Spleen (tissue), 7 donors: ENCODE measurements at regions not wholly inside any gene's neighbourhood (a gene's known extent, or its start where the extent isn't known, plus 50 kb on each side); places are given as distances from the start of the nearest gene placed in this dataset.

Experiments
- POLR2A ChIP-seq, 3 donors: fragments of 450-650 bp; IDR thresholded peaks; one replicate each; pipeline ENCODE4 v1.5.1; 2017; ENCODE audit warnings: antibody characterized with exemption in 3 of 3, mild to moderate bottlenecking in 1 of 3
- POLR2AphosphoS5 ChIP-seq, 3 donors: sonication (generic); formaldehyde crosslinking; IDR thresholded peaks; one replicate each; pipeline ENCODE4 v1.5.1; 2017; ENCODE audit warnings: antibody characterized with exemption in 3 of 3
- TF ChIP-seq, protein P1 (sequence below), 11 experiments: fragments of 200-600 bp in 7 of 11; fragments of 450-650 bp in 4 of 11; sonication (generic) in 4 of 11; IDR thresholded peaks in 8 of 11; conservative IDR thresholded peaks in 3 of 11; 1 replicate in 7 of 11; 2 replicates in 4 of 11; pipeline versions ENCODE4 v1.4.0 to v1.8.0; 2016 to 2021; ENCODE audit warnings: antibody characterized with exemption in 11 of 11, inconsistent platforms in 4 of 11, mild to moderate bottlenecking in 1 of 11
- donor health status: DM: no; HTN: no; CAD: no; lungs with moderate emphysema.
- donor health status: DM: no; HTN: no; CAD: no.
- donor health status: DM: no; HTN: no; CAD: no.

DNA sequence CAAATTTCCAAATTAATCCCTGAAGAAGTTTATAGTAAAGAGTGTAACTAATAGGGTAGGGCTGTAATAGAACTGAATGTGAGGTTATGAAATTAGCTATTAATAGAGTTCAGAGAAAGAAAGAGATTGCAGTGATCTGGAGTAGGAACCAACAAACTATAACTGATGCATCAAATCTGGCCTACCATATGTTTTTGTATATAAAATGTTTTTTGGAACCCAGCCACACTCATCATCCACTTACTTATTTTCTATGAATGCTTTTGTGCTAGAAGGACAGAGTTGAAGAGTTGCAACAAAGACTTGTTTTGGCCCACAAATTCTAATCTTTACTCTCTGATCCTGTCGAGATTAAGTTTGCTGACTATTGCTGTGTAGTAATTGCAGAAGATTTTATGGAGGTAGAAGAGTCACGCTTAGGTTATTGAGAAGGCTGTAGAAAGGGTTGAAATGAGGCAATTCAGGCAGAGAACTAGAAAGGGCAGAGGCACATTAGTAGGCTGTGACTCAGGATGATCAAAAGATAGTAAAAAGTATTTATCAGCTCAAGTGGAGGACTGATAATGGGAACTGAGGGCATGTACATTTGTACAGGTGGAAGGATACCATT is 298.7 kb upstream of the EMCN start:
- TF ChIP-seq, protein P1, sequence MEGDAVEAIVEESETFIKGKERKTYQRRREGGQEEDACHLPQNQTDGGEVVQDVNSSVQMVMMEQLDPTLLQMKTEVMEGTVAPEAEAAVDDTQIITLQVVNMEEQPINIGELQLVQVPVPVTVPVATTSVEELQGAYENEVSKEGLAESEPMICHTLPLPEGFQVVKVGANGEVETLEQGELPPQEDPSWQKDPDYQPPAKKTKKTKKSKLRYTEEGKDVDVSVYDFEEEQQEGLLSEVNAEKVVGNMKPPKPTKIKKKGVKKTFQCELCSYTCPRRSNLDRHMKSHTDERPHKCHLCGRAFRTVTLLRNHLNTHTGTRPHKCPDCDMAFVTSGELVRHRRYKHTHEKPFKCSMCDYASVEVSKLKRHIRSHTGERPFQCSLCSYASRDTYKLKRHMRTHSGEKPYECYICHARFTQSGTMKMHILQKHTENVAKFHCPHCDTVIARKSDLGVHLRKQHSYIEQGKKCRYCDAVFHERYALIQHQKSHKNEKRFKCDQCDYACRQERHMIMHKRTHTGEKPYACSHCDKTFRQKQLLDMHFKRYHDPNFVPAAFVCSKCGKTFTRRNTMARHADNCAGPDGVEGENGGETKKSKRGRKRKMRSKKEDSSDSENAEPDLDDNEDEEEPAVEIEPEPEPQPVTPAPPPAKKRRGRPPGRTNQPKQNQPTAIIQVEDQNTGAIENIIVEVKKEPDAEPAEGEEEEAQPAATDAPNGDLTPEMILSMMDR (IDR thresholded peaks at IDR 0.05 in 8 of 11, conservative IDR thresholded peaks at IDR 0.05 in 3 of 11), result no peak
- TF ChIP-seq POLR2AphosphoS5 (IDR thresholded peaks at IDR 0.05) (no peak), POLR2A (IDR thresholded peaks at IDR 0.05) (no peak)
